Heart right ventricle (tissue), 16 donors: ENCODE measurements at regions not wholly inside any gene's neighbourhood (a gene's known extent, or its start where the extent isn't known, plus 50 kb on each side); places are given as distances from the start of the nearest gene placed in this dataset.
"Not testable (repeated sequence)": the region's sequence is repeated elsewhere in the genome, so short reads cannot be mapped to it uniquely, and the experiment has no call there.

Source experiments
- ATAC-seq, 8 donors: fragments of 200-7000 bp; cut with Tn5 transposase; one replicate each; pipeline ENCODE4 v1.9.1; 2020; ENCODE audit warnings: mild to moderate bottlenecking in 8 of 8, moderate library complexity in 8 of 8, moderate number of reproducible peaks in 1 of 8
- DNase-seq, 2 donors: peaks; one replicate each; pipeline ENCODE4 v3.0.0-alpha.2; 2020
- H3K27ac ChIP-seq, 10 donors: fragments of 200-600 bp; sonication (generic) in 2 of 10; one replicate each; pipeline versions ENCODE4 v1.5.0 to v1.8.0; 2020 to 2022; ENCODE audit warnings: mild to moderate bottlenecking in 3 of 10
- H3K27me3 ChIP-seq, 7 donors: fragments of 200-600 bp; one replicate each; pipeline ENCODE4 v1.8.0; 2021 to 2022; ENCODE audit warnings: mild to moderate bottlenecking in 2 of 7
- H3K36me3 ChIP-seq, 9 donors: fragments of 200-600 bp; sonication (generic) in 1 of 9; one replicate each; pipeline versions ENCODE4 v1.5.0 to v1.8.0; 2020 to 2022; ENCODE audit warnings: mild to moderate bottlenecking in 2 of 9
- H3K4me1 ChIP-seq, 9 donors: fragments of 200-600 bp; sonication (generic) in 1 of 9; one replicate each; pipeline versions ENCODE4 v1.5.0 to v1.8.0; 2020 to 2022; ENCODE audit warnings: mild to moderate bottlenecking in 4 of 9
- H3K4me3 ChIP-seq, 10 donors: fragments of 200-600 bp; sonication (generic) in 2 of 10; one replicate each; pipeline versions ENCODE4 v1.5.0 to v1.8.0; 2020 to 2022; ENCODE audit warnings: mild to moderate bottlenecking in 7 of 10, moderate library complexity in 2 of 10
- H3K9me3 ChIP-seq, 11 donors: fragments of 200-600 bp in 10 of 11; sonication (generic) in 2 of 11; one replicate each; pipeline versions ENCODE4 v1.5.0 to v1.8.0; 2013 to 2022; ENCODE audit warnings: mild to moderate bottlenecking in 2 of 11, control low read depth in 1 of 11, moderate library complexity in 1 of 11
- CTCF ChIP-seq, 9 donors: fragments of 200-600 bp; sonication (generic) in 2 of 9; IDR thresholded peaks; one replicate each; pipeline versions ENCODE4 v1.5.0 to v1.8.0; 2021 to 2022; ENCODE audit warnings: antibody characterized with exemption in 9 of 9, mild to moderate bottlenecking in 5 of 9, moderate library complexity in 1 of 9
- WGBS, 2 donors: extraction: QIAGEN DNeasy Blood & Tissue Kit; methylation state at CpG; one replicate each; pipeline ENCODE4 v1.1.7; 2013; ENCODE audit warnings: inconsistent platforms in 1 of 2; 5-methylcytosine and 5-hydroxymethylcytosine counted together
- intact Hi-C, 10 donors: fragments of 100-400 bp; cut with DNase I; formaldehyde crosslinking; loops; one replicate each; pipeline versions ENCODE4 v1.11.1 to v1.14.2; 2022
- donor health status: Arrhythmogenic right ventricular cardiomyopathy.
- donor health status: ischemic (EF 13 %, LVEDD 7.1; RV severe dilation, severe dysfunction).
- donor health status: healthy with polysubstance abuse.
- donor health status: DM: no; HTN: yes; CAD: no.
- donor health status: DM: no; HTN: no; CAD: no.
- donor health status: ischemic (EF 25% LVEDD 6.9; RV normal size, moderate dysfunction).
- donor health status: ischemic (EF 25% LVEDD 5.7; RV mildly dilated, moderate dysfunction).
- donor health status: healthy.
- donor health status: DM: yes; HTN: yes; CAD: no.
- donor health status: Ischemic cardiomyopathy.
- donor health status: ischemic (EF 35%, LVEDD 5.7; RV mildly dilated, moderate dysfunction).
- donor health status: nonischemic (EF 11% LVEDD 7.7; RV severe dilation, severe dysfunction).
- donor health status: DM: yes; HTN: yes; CAD: no.
- donor health status: PGD.
- donor health status: ischemic (EF 29% LVEDD 5.4; RV normal size, mild dysfunction).
- donor health status: nonischemic (EF 23%, LVEDD 6.1; RV moderate dilation, normal function).

GRCh38 chr5:41995193-41995592 is 70.1 kb downstream of the FBXO4 start:
- 85 to 94% methylated on average over 3 of the region's 3 CpGs for WGBS, 2 donors
- H3K4me1 ChIP-seq: no peaks in the 10 kb centered on the region
- no peak overlapping the region for H3K27ac ChIP-seq
- no peaks in the 10 kb centered on the region for H3K36me3 ChIP-seq
- H3K27me3 ChIP-seq: no peaks in the 10 kb centered on the region
- H3K9me3 ChIP-seq: peaks cover 0 to 20% (median 0%) of the 10 kb centered on the region in 11 donors
- intact Hi-C loops: no loop called here
- no peak for ATAC-seq
- no peak overlapping the region for H3K4me3 ChIP-seq
- TF ChIP-seq CTCF (IDR thresholded peaks at IDR 0.05): no peak
- DNase-seq: no peak

- no peak for TF ChIP-seq CTCF (IDR thresholded peaks at IDR 0.05)
- ATAC-seq (no peak), DNase-seq (no peak)
- WGBS, 2 donors: 73 to 81% methylated on average over 6 of the region's 6 CpGs
- Histone ChIP-seq H3K9me3 (peaks cover 0 to 20% (median 0%) of the 10 kb centered on the region in 11 donors), H3K27me3 (no peaks in the 10 kb centered on the region), H3K36me3 (no peaks in the 10 kb centered on the region), H3K4me1 (no peaks in the 10 kb centered on the region), H3K4me3 (no peak overlapping the region), H3K27ac (no peak overlapping the region)
- intact Hi-C loops: loop anchor here in 3 of 10 donors (10.0 kb wide), 1 partner anchor 763 kb away; no protein-coding TSS in a partner anchor
These were observed 76.6 kb downstream of the FBXO4 start for GRCh38 chr5:42001673-42002072.

- H3K9me3 ChIP-seq, H3K27ac ChIP-seq, DNase-seq, ATAC-seq, H3K4me3 ChIP-seq, H3K4me1 ChIP-seq, H3K27me3 ChIP-seq, H3K36me3 ChIP-seq: not testable (repeated sequence)
- 92 to 96% methylated on average over 4 of the region's 4 CpGs for WGBS, 2 donors
- intact Hi-C loops: loop anchor here in 4 of 10 donors (2.0 to 10.0 kb wide), 2 partner anchors 761 to 769 kb away; no protein-coding TSS in a partner anchor
These were observed 78.8 kb downstream of the FBXO4 start for GRCh38 chr5:42003852-42004251.

GRCh38 chr5:42005561-42006153 is 80.6 kb downstream of the FBXO4 start:
- H3K36me3 ChIP-seq: no peaks in the 10 kb centered on the region
- H3K9me3 ChIP-seq: peaks cover 0 to 4% (median 0%) of the 10 kb centered on the region in 11 donors
- H3K27ac ChIP-seq: no peak overlapping the region
- H3K27me3 ChIP-seq: no peaks in the 10 kb centered on the region
- DNase-seq: no peak
- 13% methylated on average over 1 of the region's 1 CpG for WGBS, 2 donors
- intact Hi-C loops: loop anchor here in 6 of 10 donors (2.0 to 10.0 kb wide), 3 partner anchors 759 to 767 kb away; no protein-coding TSS in a partner anchor
- H3K4me3 ChIP-seq: no peak overlapping the region
- no peaks in the 10 kb centered on the region for H3K4me1 ChIP-seq
- no peak for ATAC-seq
- peak; percentile 44 to 71 (median 67) for TF ChIP-seq CTCF (IDR thresholded peaks at IDR 0.05)

- peaks cover 0 to 4% (median 0%) of the 10 kb centered on the region in 9 donors for H3K4me1 ChIP-seq
- WGBS, 2 donors: 81 to 82% methylated on average over 5 of the region's 5 CpGs
- DNase-seq (no peak), ATAC-seq (no peak)
- TF ChIP-seq CTCF (IDR thresholded peaks at IDR 0.05): no peak
- no peaks in the 10 kb centered on the region for H3K36me3 ChIP-seq
- peaks cover 0 to 5% (median 0%) of the 10 kb centered on the region in 7 donors for H3K27me3 ChIP-seq
- no peaks in the 10 kb centered on the region for H3K9me3 ChIP-seq
- intact Hi-C loops: no loop called here
- no peak overlapping the region for H3K27ac ChIP-seq
- no peak overlapping the region for H3K4me3 ChIP-seq
These were observed 88.5 kb downstream of the FBXO4 start for GRCh38 chr5:42013561-42013960.
